HCT116 (cell line): ENCODE measurements at regions not wholly inside any gene's neighbourhood (a gene's known extent, or its start where the extent isn't known, plus 50 kb on each side); places are given as distances from the start of the nearest gene placed in this dataset.

Experiments used
- ATAC-seq: fragments of 200-7000 bp; cut with Tn5 transposase; 2 replicates; pipeline ENCODE4 v1.9.1; 2020; ENCODE audit warnings: mild to moderate bottlenecking, moderate library complexity
- BruUV-seq: library from RNA; stranded (reverse); fragments of 400-500 nt; replicated peaks from 2 replicates; lab custom pipeline; 2021; lab: Mats Ljungman, UMichigan
- CTCF ChIA-PET: fragments of 300-600 bp; sonication (Branson Sonifier 250); formaldehyde crosslinking; loops from one replicate; lab custom pipeline; 2021; ENCODE audit warnings: antibody characterized with exemption; lab: Charles Lee
- POLR2A ChIA-PET: fragments of 300-600, 350-600 bp; sonication (Branson Sonifier 250); formaldehyde crosslinking; loops from one replicate; lab custom pipeline; 2021; ENCODE audit warnings: antibody characterized with exemption; lab: Charles Lee
- RAD21 ChIA-PET, 2 experiments: fragments of 300-600 bp; sonication (Branson Sonifier 250); formaldehyde crosslinking; loops; one replicate each; lab custom pipeline; 2023; ENCODE audit warnings: low total read pairs in 2 of 2; ENCODE audit not compliant: uncharacterized antibody in 2 of 2, unreplicated experiment in 2 of 2, low non-redundant PET in 1 of 2; lab: Charles Lee
- DNase-seq: peaks from one replicate; pipeline ENCODE4 v3.0.0-alpha.2; 2010; ENCODE audit warnings: low read depth, low spot score
- H2AFZ ChIP-seq: fragments of 200-600 bp; shearing (Covaris generic), sonication (generic); 2 replicates; pipeline ENCODE4 v1.6.1; 2017; ENCODE audit warnings: low read depth, mixed run types, mixed read lengths, antibody characterized with exemption, low read length; ENCODE audit not compliant: poor library complexity, severe bottlenecking
- H3K27ac ChIP-seq: 2 replicates; pipeline ENCODE4 v1.5.1; 2012; ENCODE audit warnings: low read depth, low read length
- H3K27me3 ChIP-seq: fragments of 200-600 bp; sonication (generic); 2 replicates; pipeline ENCODE4 v1.6.1; 2016; ENCODE audit warnings: mixed run types, low read length, mixed read lengths; ENCODE audit not compliant: insufficient read depth
- H3K36me3 ChIP-seq, 2 experiments: fragments of 200-500 bp in 1 of 2; fragments of 200-600 bp in 1 of 2; sonication (Bioruptor generic) in 1 of 2; sonication (generic) in 1 of 2; 2 replicates each; pipeline versions ENCODE4 v1.5.1 to v1.6.1; 2014 to 2016; ENCODE audit warnings: low read length in 2 of 2, inconsistent platforms in 1 of 2, mixed read lengths in 1 of 2, mixed run types in 1 of 2; ENCODE audit not compliant: insufficient read depth in 2 of 2, control insufficient read depth in 1 of 2
- H3K4me1 ChIP-seq, 2 experiments: fragments of 200-600 bp in 1 of 2; sonication (generic) in 1 of 2; 2 replicates each; pipeline versions ENCODE4 v1.5.1 to v1.6.1; 2012 to 2017; ENCODE audit warnings: low read length in 2 of 2, inconsistent platforms in 1 of 2, mild to moderate bottlenecking in 1 of 2, mixed read lengths in 1 of 2, mixed run types in 1 of 2, moderate library complexity in 1 of 2; ENCODE audit not compliant: insufficient read depth in 2 of 2, control insufficient read depth in 1 of 2
- H3K4me2 ChIP-seq: fragments of 200-600 bp; sonication (generic); 2 replicates; pipeline ENCODE4 v1.6.1; 2017; ENCODE audit warnings: mixed run types, low read length, mixed read lengths
- H3K4me3 ChIP-seq, 2 experiments: fragments of 200-600 bp in 1 of 2; sonication (generic) in 1 of 2; replicated peaks in 1 of 2; 2 replicates each; pipeline ENCODE4 v1.5.1; 2011 to 2016; ENCODE audit warnings: low read length in 2 of 2, control low read depth in 1 of 2, low read depth in 1 of 2, mild to moderate bottlenecking in 1 of 2, mixed read lengths in 1 of 2, mixed run types in 1 of 2
- H3K79me2 ChIP-seq: fragments of 200-600 bp; sonication (generic); 2 replicates; pipeline ENCODE4 v1.6.1; 2017; ENCODE audit warnings: mild to moderate bottlenecking, mixed run types, low read length, moderate library complexity, mixed read lengths; ENCODE audit not compliant: insufficient read depth
- H3K9ac ChIP-seq: fragments of 200-600 bp; sonication (generic); 2 replicates; pipeline ENCODE4 v1.6.1; 2016; ENCODE audit warnings: low read length, mixed read lengths
- H3K9me2 ChIP-seq: fragments of 200-600 bp; sonication (generic), shearing (Covaris generic); 2 replicates; pipeline ENCODE4 v1.6.1; 2017; ENCODE audit warnings: mixed run types, mild to moderate bottlenecking, moderate library complexity; ENCODE audit not compliant: insufficient read depth
- H3K9me3 ChIP-seq, 2 experiments: fragments of 200-500 bp in 1 of 2; fragments of 200-600 bp in 1 of 2; sonication (Bioruptor generic) in 1 of 2; sonication (generic) in 1 of 2; 2 replicates each; pipeline ENCODE4 v1.6.1; 2014 to 2017; ENCODE audit warnings: low read length in 2 of 2, mixed read lengths in 2 of 2, inconsistent platforms in 1 of 2, low read depth in 1 of 2, mild to moderate bottlenecking in 1 of 2, mixed run types in 1 of 2, moderate library complexity in 1 of 2; ENCODE audit not compliant: control insufficient read depth in 1 of 2, insufficient read depth in 1 of 2
- H4K20me1 ChIP-seq: fragments of 200-600 bp; sonication (generic), shearing (Covaris generic); 2 replicates; pipeline ENCODE4 v1.6.1; 2017; ENCODE audit warnings: mixed run types, mild to moderate bottlenecking, moderate library complexity; ENCODE audit not compliant: insufficient read depth
- CBX3 ChIP-seq: IDR thresholded peaks from 2 replicates; pipeline ENCODE4 v1.6.1; 2012; ENCODE audit warnings: low read depth
- CEBPB ChIP-seq: IDR thresholded peaks from 2 replicates; pipeline ENCODE4 v1.6.1; 2012; ENCODE audit warnings: low read depth
- EGR1 ChIP-seq: IDR thresholded peaks from 2 replicates; pipeline ENCODE4 v1.6.1; 2012; ENCODE audit warnings: low read depth
- EZH2 ChIP-seq: fragments of 200-600 bp; sonication (generic); IDR thresholded peaks from 2 replicates; pipeline ENCODE4 v1.6.1; 2017; ENCODE audit warnings: antibody characterized with exemption, mixed run types
- FOSL1 ChIP-seq: IDR thresholded peaks from 2 replicates; pipeline ENCODE4 v1.6.1; 2012; ENCODE audit warnings: low read depth
- JUND ChIP-seq: IDR thresholded peaks from 2 replicates; pipeline ENCODE4 v1.6.1; 2012
- RAD21 ChIP-seq: IDR thresholded peaks from 2 replicates; pipeline ENCODE4 v1.6.1; 2012; ENCODE audit warnings: low read depth, mild to moderate bottlenecking
- SIN3A ChIP-seq: IDR thresholded peaks from 2 replicates; pipeline ENCODE4 v1.6.1; 2012; ENCODE audit warnings: low read depth
- SRF ChIP-seq: IDR thresholded peaks from 2 replicates; pipeline ENCODE4 v1.6.1; 2012; ENCODE audit warnings: low read depth
- ZNF274 ChIP-seq: fragments of 200-500 bp; sonication (Bioruptor generic); IDR thresholded peaks from 2 replicates; pipeline ENCODE4 v1.6.1; 2014; ENCODE audit warnings: mild to moderate bottlenecking, low read depth, low read length, inconsistent platforms
- intact Hi-C: fragments of 100-400 bp; cut with micrococcal nuclease; formaldehyde crosslinking; loops from 2 replicates; pipeline ENCODE4 v1.10.0; 2022
- TF ChIP-seq, protein P1 (sequence below): IDR thresholded peaks from 2 replicates; pipeline ENCODE4 v1.6.1; 2011; ENCODE audit warnings: mild to moderate bottlenecking, low read length, moderate library complexity; ENCODE audit not compliant: insufficient replicate concordance; ENCODE audit errors: extremely low read depth
- TF ChIP-seq, protein P2 (sequence below): IDR thresholded peaks from 2 replicates; pipeline ENCODE4 v1.6.1; 2012; ENCODE audit warnings: low read depth

GRCh38 chr2:16333681-16334080 is 332.0 kb downstream of the CYRIA start:
- Histone ChIP-seq H3K4me3 (no peak overlapping the region), H3K9ac (no peak overlapping the region), H3K36me3 (no peaks in the 10 kb centered on the region), H3K4me2 (no peak overlapping the region), H3K27me3 (no peaks in the 10 kb centered on the region), H3K9me3 (no peaks in the 10 kb centered on the region), H2AFZ (no peak overlapping the region), H4K20me1 (no peaks in the 10 kb centered on the region; the same call in 1 of the 2 replicates), H3K79me2 (no peaks in the 10 kb centered on the region), H3K9me2 (no peaks in the 10 kb centered on the region), H3K27ac (no peak overlapping the region), H3K4me1 (no peaks in the 10 kb centered on the region)
- ChIA-PET RAD21 (no interaction called here), CTCF (no interaction called here), POLR2A (no interaction called here)
- intact Hi-C loops = no loop called here
- no peak for ATAC-seq
- no peak for DNase-seq
- TF ChIP-seq SIN3A (no peak), RAD21 (no peak), EZH2 (no peak)
- TF ChIP-seq, protein P1, sequence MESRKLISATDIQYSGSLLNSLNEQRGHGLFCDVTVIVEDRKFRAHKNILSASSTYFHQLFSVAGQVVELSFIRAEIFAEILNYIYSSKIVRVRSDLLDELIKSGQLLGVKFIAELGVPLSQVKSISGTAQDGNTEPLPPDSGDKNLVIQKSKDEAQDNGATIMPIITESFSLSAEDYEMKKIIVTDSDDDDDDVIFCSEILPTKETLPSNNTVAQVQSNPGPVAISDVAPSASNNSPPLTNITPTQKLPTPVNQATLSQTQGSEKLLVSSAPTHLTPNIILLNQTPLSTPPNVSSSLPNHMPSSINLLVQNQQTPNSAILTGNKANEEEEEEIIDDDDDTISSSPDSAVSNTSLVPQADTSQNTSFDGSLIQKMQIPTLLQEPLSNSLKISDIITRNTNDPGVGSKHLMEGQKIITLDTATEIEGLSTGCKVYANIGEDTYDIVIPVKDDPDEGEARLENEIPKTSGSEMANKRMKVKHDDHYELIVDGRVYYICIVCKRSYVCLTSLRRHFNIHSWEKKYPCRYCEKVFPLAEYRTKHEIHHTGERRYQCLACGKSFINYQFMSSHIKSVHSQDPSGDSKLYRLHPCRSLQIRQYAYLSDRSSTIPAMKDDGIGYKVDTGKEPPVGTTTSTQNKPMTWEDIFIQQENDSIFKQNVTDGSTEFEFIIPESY = no peak
- BruUV-seq = no TSS peak

DNA sequence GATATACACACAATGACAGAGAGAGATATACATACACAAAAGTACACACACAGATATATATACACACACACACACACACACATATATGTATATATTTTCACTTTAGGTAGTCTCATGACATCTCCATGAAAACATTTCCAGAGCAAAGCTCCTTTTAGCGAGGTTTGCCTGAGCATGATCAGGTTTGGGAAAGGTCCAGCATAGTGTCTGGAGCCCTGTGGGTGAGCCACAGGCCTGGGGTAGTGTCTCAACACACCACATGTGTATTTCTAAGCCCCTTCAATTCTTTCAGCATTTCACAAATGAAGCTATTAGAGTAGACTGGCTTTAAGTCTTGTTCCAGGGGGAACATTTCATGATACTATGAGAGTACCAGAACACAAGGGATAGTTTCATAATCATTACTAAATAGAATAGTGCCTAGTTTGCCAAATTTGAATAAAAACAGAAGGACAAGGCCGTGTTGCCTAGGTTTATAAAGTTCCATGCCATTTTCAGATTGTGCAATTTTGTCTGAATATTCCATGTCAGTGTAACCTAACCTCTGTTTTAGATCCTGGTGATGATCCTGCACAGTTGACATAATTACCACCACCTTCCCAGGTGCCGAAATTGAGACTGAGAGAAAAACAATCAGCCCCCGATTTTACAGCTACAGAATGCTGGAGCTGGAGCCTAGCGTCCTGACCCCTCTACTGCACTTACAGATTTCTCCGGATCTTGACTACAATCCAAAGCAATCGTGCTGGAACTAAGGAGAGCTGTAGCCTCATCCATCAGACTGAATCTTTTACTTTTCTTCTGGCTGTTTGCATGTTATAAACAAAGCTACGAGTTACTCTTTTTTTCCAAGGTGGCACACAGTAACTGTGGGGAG is 332.7 kb downstream of the CYRIA start:
- no peak for DNase-seq
- RAD21 ChIA-PET = no interaction called here
- TF ChIP-seq ZNF274 (no peak), JUND (no peak), CEBPB (no peak), EGR1 (no peak), RAD21 (no peak), SRF (no peak), FOSL1 (no peak), CBX3 (no peak)
- TF ChIP-seq, protein P1 = no peak
- TF ChIP-seq, protein P2, sequence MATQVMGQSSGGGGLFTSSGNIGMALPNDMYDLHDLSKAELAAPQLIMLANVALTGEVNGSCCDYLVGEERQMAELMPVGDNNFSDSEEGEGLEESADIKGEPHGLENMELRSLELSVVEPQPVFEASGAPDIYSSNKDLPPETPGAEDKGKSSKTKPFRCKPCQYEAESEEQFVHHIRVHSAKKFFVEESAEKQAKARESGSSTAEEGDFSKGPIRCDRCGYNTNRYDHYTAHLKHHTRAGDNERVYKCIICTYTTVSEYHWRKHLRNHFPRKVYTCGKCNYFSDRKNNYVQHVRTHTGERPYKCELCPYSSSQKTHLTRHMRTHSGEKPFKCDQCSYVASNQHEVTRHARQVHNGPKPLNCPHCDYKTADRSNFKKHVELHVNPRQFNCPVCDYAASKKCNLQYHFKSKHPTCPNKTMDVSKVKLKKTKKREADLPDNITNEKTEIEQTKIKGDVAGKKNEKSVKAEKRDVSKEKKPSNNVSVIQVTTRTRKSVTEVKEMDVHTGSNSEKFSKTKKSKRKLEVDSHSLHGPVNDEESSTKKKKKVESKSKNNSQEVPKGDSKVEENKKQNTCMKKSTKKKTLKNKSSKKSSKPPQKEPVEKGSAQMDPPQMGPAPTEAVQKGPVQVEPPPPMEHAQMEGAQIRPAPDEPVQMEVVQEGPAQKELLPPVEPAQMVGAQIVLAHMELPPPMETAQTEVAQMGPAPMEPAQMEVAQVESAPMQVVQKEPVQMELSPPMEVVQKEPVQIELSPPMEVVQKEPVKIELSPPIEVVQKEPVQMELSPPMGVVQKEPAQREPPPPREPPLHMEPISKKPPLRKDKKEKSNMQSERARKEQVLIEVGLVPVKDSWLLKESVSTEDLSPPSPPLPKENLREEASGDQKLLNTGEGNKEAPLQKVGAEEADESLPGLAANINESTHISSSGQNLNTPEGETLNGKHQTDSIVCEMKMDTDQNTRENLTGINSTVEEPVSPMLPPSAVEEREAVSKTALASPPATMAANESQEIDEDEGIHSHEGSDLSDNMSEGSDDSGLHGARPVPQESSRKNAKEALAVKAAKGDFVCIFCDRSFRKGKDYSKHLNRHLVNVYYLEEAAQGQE = no peak

More for the DNA sequence above, 332.7 kb downstream of the CYRIA start:
- Histone ChIP-seq H3K4me3 (no peak overlapping the region), H3K27ac (no peak overlapping the region), H3K27me3 (no peaks in the 10 kb centered on the region), H3K9me3 (no peaks in the 10 kb centered on the region), H3K4me2 (no peak overlapping the region), H3K79me2 (no peaks in the 10 kb centered on the region), H4K20me1 (no peaks in the 10 kb centered on the region; the same call in 1 of the 2 replicates), H3K4me1 (no peaks in the 10 kb centered on the region), H3K9ac (no peak overlapping the region), H2AFZ (no peak overlapping the region), H3K36me3 (no peaks in the 10 kb centered on the region), H3K9me2 (no peaks in the 10 kb centered on the region)
- CTCF ChIA-PET = no interaction called here
- no TSS peak for BruUV-seq
- intact Hi-C loops = no loop called here
- POLR2A ChIA-PET = no interaction called here
- ATAC-seq = no peak
